ENCODE measurements at regions not wholly inside any gene's neighbourhood (a gene's known extent, or its start where the extent isn't known, plus 50 kb on each side); places are given as distances from the start of the nearest gene placed in this dataset.
"Not testable (repeated sequence)": the region's sequence is repeated elsewhere in the genome, so short reads cannot be mapped to it uniquely, and the experiment has no call there.

GRCh38 chr2:187034434-187034833 is 185.5 kb upstream of the ZSWIM2 start:
- TF ChIP-seq CTCF (IDR thresholded peaks at IDR 0.05; ENCODE audit: poor library complexity, severe bottlenecking): no peak
- no peak for DNase-seq (ENCODE audit: low spot score)
- Histone ChIP-seq H3K4me1 (ENCODE audit: insufficient read depth, poor library complexity, severe bottlenecking) (no peaks in the 10 kb centered on the region), H3K9me3 (ENCODE audit: severe bottlenecking) (no peaks in the 10 kb centered on the region), H3K27me3 (ENCODE audit: insufficient read depth, poor library complexity, severe bottlenecking) (no peaks in the 10 kb centered on the region), H3K4me3 (ENCODE audit: severe bottlenecking) (no peak overlapping the region), H3K36me3 (ENCODE audit: low read depth) (no peaks in the 10 kb centered on the region), H3K27ac (ENCODE audit: poor library complexity, severe bottlenecking) (no peak overlapping the region)
- ATAC-seq (ENCODE audit: low read depth): no peak

GRCh38 chr2:187024739-187025138 is 175.8 kb upstream of the ZSWIM2 start:
- no peaks in the 10 kb centered on the region for H3K4me1 ChIP-seq (ENCODE audit: insufficient read depth, poor library complexity, severe bottlenecking)
- no peak overlapping the region for H3K27ac ChIP-seq (ENCODE audit: poor library complexity, severe bottlenecking)
- DNase-seq (ENCODE audit: low spot score) (no peak), ATAC-seq (ENCODE audit: low read depth) (no peak)
- no peaks in the 10 kb centered on the region for H3K27me3 ChIP-seq (ENCODE audit: insufficient read depth, poor library complexity, severe bottlenecking)
- peaks cover 4% of the 10 kb centered on the region for H3K9me3 ChIP-seq (ENCODE audit: severe bottlenecking)
- no peak for TF ChIP-seq CTCF (IDR thresholded peaks at IDR 0.05; ENCODE audit: poor library complexity, severe bottlenecking)
- no peaks in the 10 kb centered on the region for H3K36me3 ChIP-seq (ENCODE audit: low read depth)
- H3K4me3 ChIP-seq (ENCODE audit: severe bottlenecking): no peak overlapping the region

GRCh38 chr2:187023996-187024395 is 175.0 kb upstream of the ZSWIM2 start:
- H3K27me3 ChIP-seq (ENCODE audit: insufficient read depth, poor library complexity, severe bottlenecking); ATAC-seq (ENCODE audit: low read depth); H3K9me3 ChIP-seq (ENCODE audit: severe bottlenecking); H3K4me1 ChIP-seq (ENCODE audit: insufficient read depth, poor library complexity, severe bottlenecking); H3K4me3 ChIP-seq (ENCODE audit: severe bottlenecking); DNase-seq (ENCODE audit: low spot score); H3K36me3 ChIP-seq (ENCODE audit: low read depth); H3K27ac ChIP-seq (ENCODE audit: poor library complexity, severe bottlenecking): not testable (repeated sequence)

GRCh38 chr2:187017438-187017837 is 168.5 kb upstream of the ZSWIM2 start:
- Histone ChIP-seq H3K4me1 (ENCODE audit: insufficient read depth, poor library complexity, severe bottlenecking) (no peaks in the 10 kb centered on the region), H3K4me3 (ENCODE audit: severe bottlenecking) (no peak overlapping the region), H3K9me3 (ENCODE audit: severe bottlenecking) (no peaks in the 10 kb centered on the region), H3K36me3 (ENCODE audit: low read depth) (no peaks in the 10 kb centered on the region), H3K27ac (ENCODE audit: poor library complexity, severe bottlenecking) (no peak overlapping the region), H3K27me3 (ENCODE audit: insufficient read depth, poor library complexity, severe bottlenecking) (no peaks in the 10 kb centered on the region)
- no peak for TF ChIP-seq CTCF (IDR thresholded peaks at IDR 0.05; ENCODE audit: poor library complexity, severe bottlenecking)
- ATAC-seq (ENCODE audit: low read depth): no peak
- DNase-seq (ENCODE audit: low spot score): no peak

GRCh38 chr2:187013058-187013457 is 164.1 kb upstream of the ZSWIM2 start:
- no peak overlapping the region for H3K27ac ChIP-seq (ENCODE audit: poor library complexity, severe bottlenecking)

More at GRCh38 chr2:187013058-187013457, 164.1 kb upstream of the ZSWIM2 start:
- Histone ChIP-seq H3K36me3 (ENCODE audit: low read depth) (no peaks in the 10 kb centered on the region), H3K4me1 (ENCODE audit: insufficient read depth, poor library complexity, severe bottlenecking) (peaks cover 13% of the 10 kb centered on the region), H3K4me3 (ENCODE audit: severe bottlenecking) (no peak overlapping the region), H3K9me3 (ENCODE audit: severe bottlenecking) (no peaks in the 10 kb centered on the region), H3K27me3 (ENCODE audit: insufficient read depth, poor library complexity, severe bottlenecking) (no peaks in the 10 kb centered on the region)
- no peak for ATAC-seq (ENCODE audit: low read depth)
- TF ChIP-seq CTCF (IDR thresholded peaks at IDR 0.05; ENCODE audit: poor library complexity, severe bottlenecking): no peak
- DNase-seq (ENCODE audit: low spot score): no peak
